WI38 (cell line): ENCODE measurements at regions not wholly inside any gene's neighbourhood (a gene's known extent, or its start where the extent isn't known, plus 50 kb on each side); places are given as distances from the start of the nearest gene placed in this dataset.

Experiments used
- H3K4me3 ChIP-seq: 2 replicates; pipeline ENCODE4 v1.5.1; 2011; ENCODE audit warnings: low read depth, mild to moderate bottlenecking, control low read depth, low read length
- CTCF ChIP-seq: IDR thresholded peaks from 2 replicates; pipeline ENCODE4 v1.5.1; 2012; ENCODE audit warnings: low read depth, mild to moderate bottlenecking, control low read depth, low read length

DNA sequence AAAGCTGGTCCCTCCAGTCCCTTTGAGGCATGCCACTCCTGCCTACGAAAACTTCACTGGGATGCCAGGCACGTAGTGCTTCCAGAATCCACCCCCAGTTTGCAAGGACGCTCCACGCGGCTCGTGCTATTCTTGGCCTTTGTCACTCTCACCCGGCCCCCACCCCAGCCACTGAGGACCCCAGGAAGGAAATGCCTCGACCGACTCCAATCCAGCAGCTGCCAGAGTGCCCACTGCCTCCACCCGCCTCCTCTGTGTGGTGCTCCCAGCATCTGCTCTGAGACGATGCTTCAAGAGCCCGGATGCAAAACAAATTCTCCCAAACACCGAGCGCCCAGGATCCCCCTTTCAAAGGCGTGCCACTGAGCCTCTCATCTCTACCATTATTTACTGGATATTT is 123.9 kb downstream of the RFLNA start:
- no peak overlapping the region for H3K4me3 ChIP-seq
- no peak for TF ChIP-seq CTCF

DNA sequence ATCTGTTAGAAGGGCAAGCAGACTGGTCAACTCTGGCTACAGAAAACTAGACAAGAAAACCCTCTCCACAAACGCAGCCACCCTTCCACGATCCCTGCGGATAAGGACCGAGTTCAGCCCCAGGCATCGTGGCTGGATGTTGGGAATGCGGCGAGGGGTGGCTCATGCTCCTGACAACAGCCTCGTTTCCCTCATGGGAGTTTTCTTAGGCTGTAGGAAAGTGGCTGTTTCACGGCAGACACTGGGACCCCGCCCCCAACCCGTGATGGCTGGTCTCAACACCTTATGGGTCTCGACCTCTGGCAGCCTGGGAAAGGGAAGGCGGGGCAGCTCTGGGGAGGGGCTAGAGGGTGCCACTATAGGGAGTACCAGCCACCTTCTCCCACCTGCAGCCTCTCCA is 123.3 kb downstream of the RFLNA start:
- TF ChIP-seq CTCF = no peak
- H3K4me3 ChIP-seq = no peak overlapping the region

DNA sequence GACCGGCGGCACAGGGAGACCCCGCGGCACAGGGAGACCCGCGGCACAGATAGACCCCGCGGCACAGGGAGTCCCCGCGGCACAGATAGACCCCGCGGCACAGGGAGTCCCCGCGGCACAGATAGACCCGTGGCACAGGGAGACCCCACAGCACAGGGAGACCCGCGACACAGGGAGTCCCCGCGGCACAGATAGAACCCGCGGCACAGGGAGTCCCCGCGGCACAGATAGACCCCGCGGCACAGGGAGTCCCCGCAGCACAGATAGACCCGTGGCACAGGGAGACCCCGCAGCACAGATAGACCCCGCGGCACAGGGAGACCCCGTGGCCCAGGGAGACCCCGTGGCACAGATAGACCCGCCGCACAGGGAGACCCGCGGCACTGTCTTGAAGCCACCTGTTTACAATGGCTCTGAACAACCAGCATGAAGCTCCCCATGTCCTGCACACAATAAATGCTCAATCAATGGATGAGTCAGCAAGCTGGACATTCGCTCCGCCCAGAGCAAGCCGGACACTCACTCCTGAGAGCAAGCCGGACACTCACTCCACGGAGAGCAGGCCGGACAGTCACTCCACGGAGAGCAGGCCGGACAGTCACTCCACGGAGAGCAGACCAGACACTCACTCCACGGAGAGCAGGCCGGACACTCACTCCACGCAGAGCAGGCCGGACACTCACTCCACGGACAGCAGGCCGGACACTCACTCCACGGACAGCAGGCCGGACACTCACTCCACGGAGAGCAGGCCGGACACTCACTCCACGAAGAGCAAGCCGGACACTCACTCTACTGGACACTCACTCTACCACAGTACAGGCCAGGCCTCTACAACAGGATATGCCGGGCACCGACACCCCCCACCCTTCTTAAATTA is 121.9 kb downstream of the RFLNA start:
- TF ChIP-seq CTCF = no peak
- no peak overlapping the region for H3K4me3 ChIP-seq

DNA sequence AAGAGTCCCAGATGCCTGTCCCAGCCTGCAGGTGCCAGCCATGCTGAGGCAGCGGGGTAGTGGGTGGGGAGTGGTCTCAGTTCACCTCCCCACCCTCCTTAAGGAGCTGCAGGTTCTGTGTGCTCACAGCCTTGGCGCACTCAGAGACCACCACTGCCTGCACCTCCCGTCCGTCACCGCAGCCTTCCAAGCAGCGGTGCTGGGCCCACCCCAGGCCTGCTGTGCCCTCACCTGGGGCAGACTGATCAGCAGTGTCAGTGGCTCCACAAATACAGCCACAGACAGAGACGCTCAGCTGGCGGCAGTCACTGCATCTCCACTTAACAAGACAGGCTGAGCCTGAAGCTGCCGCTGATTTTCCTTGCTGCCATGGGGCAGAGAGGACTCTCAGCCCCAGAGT is 120.2 kb downstream of the RFLNA start:
- TF ChIP-seq CTCF = no peak
- H3K4me3 ChIP-seq = no peak overlapping the region

DNA sequence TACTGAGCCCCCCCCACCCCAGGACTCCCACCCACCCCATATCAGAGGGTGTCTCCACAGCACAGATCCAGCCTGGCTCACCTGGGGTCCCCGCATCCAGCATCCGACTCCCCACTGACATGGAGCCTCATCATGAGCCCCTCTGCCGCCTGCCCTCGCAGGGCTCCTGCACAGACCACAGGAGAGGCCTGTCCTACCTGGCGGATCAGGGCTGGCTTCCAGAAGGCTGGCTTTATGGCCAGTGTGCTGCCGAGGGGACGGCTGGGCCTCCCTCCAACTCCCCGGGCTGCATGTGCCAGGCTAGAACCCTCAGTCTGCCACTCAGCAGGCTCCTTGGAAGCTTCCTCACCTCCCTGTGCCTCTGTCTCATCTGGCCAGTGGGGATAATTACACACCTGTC is 119.0 kb downstream of the RFLNA start:
- H3K4me3 ChIP-seq = no peak overlapping the region
- TF ChIP-seq CTCF = no peak

GRCh38 chr12:124413401-124413800 is 118.5 kb downstream of the RFLNA start:
- no peak for TF ChIP-seq CTCF

GRCh38 chr12:124412646-124413015 is 117.7 kb downstream of the RFLNA start:
- no peak for TF ChIP-seq CTCF
- H3K4me3 ChIP-seq = no peak overlapping the region

More at GRCh38 chr12:124413401-124413800, 118.5 kb downstream of the RFLNA start:
- H3K4me3 ChIP-seq = no peak overlapping the region
